ENCODE measurements at regions not wholly inside any gene's neighbourhood (a gene's known extent, or its start where the extent isn't known, plus 50 kb on each side); places are given as distances from the start of the nearest gene placed in this dataset.

DNA sequence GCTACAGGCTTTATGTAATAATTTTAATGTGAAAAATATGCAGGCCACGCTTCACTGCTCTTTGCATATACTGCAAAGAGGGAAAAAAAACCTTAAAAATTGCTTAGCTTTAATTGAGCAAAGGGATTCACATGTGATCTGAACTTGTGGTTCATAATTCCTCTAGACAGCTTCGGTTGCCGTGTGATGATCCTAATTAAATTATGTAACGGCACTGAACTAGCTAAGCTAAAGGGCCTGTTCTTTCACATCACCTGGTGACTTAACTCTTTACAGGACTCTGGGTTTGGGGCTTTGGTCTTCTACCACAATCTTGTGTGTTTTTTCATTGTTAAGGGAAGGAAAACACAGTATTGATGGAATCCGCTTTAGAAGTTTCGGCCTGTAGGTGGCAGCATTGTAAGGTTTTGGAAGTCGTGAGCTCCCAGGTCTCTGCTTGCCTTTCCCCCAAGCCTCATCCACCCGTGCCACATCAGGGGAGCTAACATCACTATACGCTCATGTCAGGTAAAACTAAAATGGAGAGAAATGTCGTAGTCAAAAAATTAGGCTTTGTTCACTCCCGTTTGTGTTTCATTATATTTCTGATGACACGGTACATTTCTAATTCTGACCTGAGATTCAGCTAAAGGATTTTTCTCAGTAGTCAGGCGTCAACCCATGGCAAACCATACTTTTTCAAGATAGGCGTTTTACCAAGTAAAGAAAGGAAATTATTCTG, 205.6 kb upstream of the DPH6 start (continued):
- TF ChIP-seq, protein P1, sequence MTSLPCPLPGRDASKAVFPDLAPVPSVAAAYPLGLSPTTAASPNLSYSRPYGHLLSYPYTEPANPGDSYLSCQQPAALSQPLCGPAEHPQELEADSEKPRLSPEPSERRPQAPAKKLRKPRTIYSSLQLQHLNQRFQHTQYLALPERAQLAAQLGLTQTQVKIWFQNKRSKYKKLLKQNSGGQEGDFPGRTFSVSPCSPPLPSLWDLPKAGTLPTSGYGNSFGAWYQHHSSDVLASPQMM (CRISPR knock-in tag; IDR thresholded peaks at IDR 0.05), result no peak
- TF ChIP-seq ELF2 (CRISPR knock-in tag; IDR thresholded peaks at IDR 0.05) (no peak), SMC3 (conservative IDR thresholded peaks at IDR 0.05; ENCODE audit: insufficient read depth, low read depth, low read length) (peak; percentile 44; the same call in 1 of the 2 replicates), ETV1 (tag; conservative IDR thresholded peaks at IDR 0.05; ENCODE audit: low read depth) (no peak), ATF1 (CRISPR knock-in tag; IDR thresholded peaks at IDR 0.05) (no peak), ATF1 (tag; IDR thresholded peaks at IDR 0.05) (no peak), CTBP1 (IDR thresholded peaks at IDR 0.05; ENCODE audit: borderline replicate concordance) (no peak), MCM7 (IDR thresholded peaks at IDR 0.05) (no peak)

DNA sequence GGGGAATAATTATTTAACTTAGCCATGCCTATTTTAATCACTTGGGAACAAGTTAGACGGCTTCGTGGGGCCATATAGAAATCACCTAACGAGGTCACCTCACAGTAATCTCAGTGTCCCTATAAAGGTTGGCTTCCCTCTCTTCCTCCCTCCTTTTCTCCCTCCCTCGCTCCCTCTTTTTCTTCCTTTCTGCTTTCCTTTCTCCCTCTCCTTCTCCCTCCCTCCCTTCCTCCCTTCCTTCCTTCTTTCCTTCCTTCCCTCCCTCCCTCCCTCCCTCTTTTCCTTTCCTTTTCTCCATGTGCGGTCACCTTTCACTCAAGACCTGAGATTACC, 206.1 kb upstream of the DPH6 start:
- intact Hi-C loops (cut with micrococcal nuclease) (loop anchor here (10.0 kb wide), 1 partner anchor 693 kb away; no protein-coding TSS in a partner anchor), in situ Hi-C loops (cut with MboI) (no loop called here)
- 56% methylated on average over 4 of the region's 5 CpGs for WGBS (ENCODE audit: insufficient coverage, low coverage, missing lambda C conversion rate)
- Histone ChIP-seq H3K27me3 (ENCODE audit: control insufficient read depth in 2 of 2, insufficient read depth in 2 of 2, low read length in 2 of 2) (no peaks in the 10 kb centered on the region), H4K20me1 (replicated peaks; ENCODE audit: control insufficient read depth, insufficient read depth, low read length) (no peaks in the 10 kb centered on the region), H3K9me3 (replicated peaks; ENCODE audit: control insufficient read depth, insufficient read depth, low read depth, low read length) (no peaks in the 10 kb centered on the region), H3K36me3 (ENCODE audit: control insufficient read depth, insufficient read depth, low read length) (no peaks in the 10 kb centered on the region), H3K4me1 (replicated peaks in 1 of 2; ENCODE audit: control insufficient read depth in 2 of 2, insufficient read depth in 2 of 2, low read length in 2 of 2) (no peaks in the 10 kb centered on the region), H3K27ac (ENCODE audit: extremely low read depth, low read depth, low read length) (no peak overlapping the region), H3K9me1 (ENCODE audit: control insufficient read depth, insufficient read depth, low read length) (no peaks in the 10 kb centered on the region), H3K4me3 (no peak overlapping the region), H3K4me2 (ENCODE audit: insufficient read depth, low read length) (no peak overlapping the region), H2AFZ (ENCODE audit: low read depth, low read length) (no peak overlapping the region), H3K79me2 (ENCODE audit: control insufficient read depth, insufficient read depth, low read length) (no peaks in the 10 kb centered on the region), H3K9ac (ENCODE audit: insufficient read depth in 1 of 2, low read depth in 2 of 2, low read length in 2 of 2) (no peak overlapping the region)
- TF ChIP-seq, protein P2, sequence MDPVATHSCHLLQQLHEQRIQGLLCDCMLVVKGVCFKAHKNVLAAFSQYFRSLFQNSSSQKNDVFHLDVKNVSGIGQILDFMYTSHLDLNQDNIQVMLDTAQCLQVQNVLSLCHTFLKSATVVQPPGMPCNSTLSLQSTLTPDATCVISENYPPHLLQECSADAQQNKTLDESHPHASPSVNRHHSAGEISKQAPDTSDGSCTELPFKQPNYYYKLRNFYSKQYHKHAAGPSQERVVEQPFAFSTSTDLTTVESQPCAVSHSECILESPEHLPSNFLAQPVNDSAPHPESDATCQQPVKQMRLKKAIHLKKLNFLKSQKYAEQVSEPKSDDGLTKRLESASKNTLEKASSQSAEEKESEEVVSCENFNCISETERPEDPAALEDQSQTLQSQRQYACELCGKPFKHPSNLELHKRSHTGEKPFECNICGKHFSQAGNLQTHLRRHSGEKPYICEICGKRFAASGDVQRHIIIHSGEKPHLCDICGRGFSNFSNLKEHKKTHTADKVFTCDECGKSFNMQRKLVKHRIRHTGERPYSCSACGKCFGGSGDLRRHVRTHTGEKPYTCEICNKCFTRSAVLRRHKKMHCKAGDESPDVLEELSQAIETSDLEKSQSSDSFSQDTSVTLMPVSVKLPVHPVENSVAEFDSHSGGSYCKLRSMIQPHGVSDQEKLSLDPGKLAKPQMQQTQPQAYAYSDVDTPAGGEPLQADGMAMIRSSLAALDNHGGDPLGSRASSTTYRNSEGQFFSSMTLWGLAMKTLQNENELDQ (CRISPR knock-in tag; IDR thresholded peaks at IDR 0.05; ENCODE audit: borderline replicate concordance), result no peak
- no peak for TF ChIP-seq ESRRA (IDR thresholded peaks at IDR 0.05; ENCODE audit: borderline replicate concordance, low read depth)
- no peak for TF ChIP-seq ERF (CRISPR knock-in tag; IDR thresholded peaks at IDR 0.05)
- no peak for TF ChIP-seq EP300 (IDR thresholded peaks at IDR 0.05; ENCODE audit: low read length)
- TF ChIP-seq, protein P3, sequence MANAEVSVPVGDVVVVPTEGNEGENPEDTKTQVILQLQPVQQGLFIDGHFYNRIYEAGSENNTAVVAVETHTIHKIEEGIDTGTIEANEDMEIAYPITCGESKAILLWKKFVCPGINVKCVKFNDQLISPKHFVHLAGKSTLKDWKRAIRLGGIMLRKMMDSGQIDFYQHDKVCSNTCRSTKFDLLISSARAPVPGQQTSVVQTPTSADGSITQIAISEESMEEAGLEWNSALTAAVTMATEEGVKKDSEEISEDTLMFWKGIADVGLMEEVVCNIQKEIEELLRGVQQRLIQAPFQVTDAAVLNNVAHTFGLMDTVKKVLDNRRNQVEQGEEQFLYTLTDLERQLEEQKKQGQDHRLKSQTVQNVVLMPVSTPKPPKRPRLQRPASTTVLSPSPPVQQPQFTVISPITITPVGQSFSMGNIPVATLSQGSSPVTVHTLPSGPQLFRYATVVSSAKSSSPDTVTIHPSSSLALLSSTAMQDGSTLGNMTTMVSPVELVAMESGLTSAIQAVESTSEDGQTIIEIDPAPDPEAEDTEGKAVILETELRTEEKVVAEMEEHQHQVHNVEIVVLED (CRISPR knock-in tag; IDR thresholded peaks at IDR 0.05), result no peak
- TF ChIP-seq POLR2AphosphoS2 (IDR thresholded peaks at IDR 0.05; ENCODE audit: low read length), result no peak
- ATAC-seq (no peak), DNase-seq (ENCODE audit: extremely low read depth in 1 of 4, low spot score in 3 of 4) (no peak), FAIRE-seq (no peak)
- no TSS peak for BruUV-seq (replicated peaks)
- ChIA-PET POLR2A (interaction anchor here (0.6 to 1.4 kb wide), 6 partner anchors 9 to 204 kb away, joined by 3 to 6 read pairs (median 4); no protein-coding TSS in a partner anchor), CTCF (ENCODE audit: low intra/inter-chr PET ratio) (no interaction called here)
